Fibroblast of pulmonary artery (primary cell): ENCODE measurements at regions not wholly inside any gene's neighbourhood (a gene's known extent, or its start where the extent isn't known, plus 50 kb on each side); places are given as distances from the start of the nearest gene placed in this dataset.
A peak's percentile ranks its signal among the peaks of the same experiment; 100 is the strongest.

Experiments used
- DNase-seq: peaks from one replicate; pipeline ENCODE4 v3.0.0-alpha.2; 2010; ENCODE audit warnings: low read depth
- H3K4me3 ChIP-seq: replicated peaks from 2 replicates; pipeline ENCODE4 v1.5.1; 2011; ENCODE audit warnings: low read depth, mild to moderate bottlenecking, control low read depth, low read length, moderate library complexity
- CTCF ChIP-seq: IDR thresholded peaks from 2 replicates; pipeline ENCODE4 v1.5.1; 2011; ENCODE audit warnings: mild to moderate bottlenecking, control low read depth, low read length, inconsistent platforms; ENCODE audit errors: missing control alignments

GRCh38 chr6:122059918-122060317, 339.5 kb upstream of the HSF2 start:
- no peak for TF ChIP-seq CTCF
- H3K4me3 ChIP-seq: no peak overlapping the region
- no peak for DNase-seq

GRCh38 chr6:122061855-122062254, 337.6 kb upstream of the HSF2 start:
- no peak overlapping the region for H3K4me3 ChIP-seq
- no peak for TF ChIP-seq CTCF
- DNase-seq: no peak

- no peak for TF ChIP-seq CTCF
- H3K4me3 ChIP-seq: no peak overlapping the region
- DNase-seq: no peak
Measured at GRCh38 chr6:122063076-122063475, 336.4 kb upstream of the HSF2 start.

- no peak for TF ChIP-seq CTCF
- no peak for DNase-seq
- no peak overlapping the region for H3K4me3 ChIP-seq
Measured at GRCh38 chr6:122063761-122064160, 335.7 kb upstream of the HSF2 start.

- no peak for DNase-seq
- no peak for TF ChIP-seq CTCF
- H3K4me3 ChIP-seq: no peak overlapping the region
Measured at GRCh38 chr6:122066200-122066599, 333.3 kb upstream of the HSF2 start.

- DNase-seq: no peak
- no peak overlapping the region for H3K4me3 ChIP-seq
- TF ChIP-seq CTCF: no peak
Measured at GRCh38 chr6:122068291-122068769, 331.1 kb upstream of the HSF2 start.

GRCh38 chr6:122069932-122070331, 329.5 kb upstream of the HSF2 start:
- no peak overlapping the region for H3K4me3 ChIP-seq
- no peak for TF ChIP-seq CTCF
- DNase-seq: peak; percentile 5
